Stimulated activated effector memory CD8-positive, alpha-beta T cell treated with anti-CD3 and anti-CD28 coated beads, Interleukin-12 subunit alpha, Interleukin-12 subunit beta, amount 100 ng/mL, for 72 hours (primary cell): ENCODE measurements at regions not wholly inside any gene's neighbourhood (a gene's known extent, or its start where the extent isn't known, plus 50 kb on each side); places are given as distances from the start of the nearest gene placed in this dataset.
"Not testable (repeated sequence)": the region's sequence is repeated elsewhere in the genome, so short reads cannot be mapped to it uniquely, and the experiment has no call there.

Experiments
- ATAC-seq: fragments of 150-1000 bp; cut with Tn5 transposase; 2 replicates; pipeline ENCODE4 v1.10.0; 2021
- DNase-seq, 2 donors: peaks; one replicate each; pipeline ENCODE4 v3.0.0; 2021 to 2022; ENCODE audit warnings: low spot score in 2 of 2
- H3K27ac Mint-ChIP-seq: one replicate; pipeline ENCODE4 v1.8.0; 2022; ENCODE audit warnings: mild to moderate bottlenecking, mixed read lengths
- H3K36me3 Mint-ChIP-seq: one replicate; pipeline ENCODE4 v1.8.0; 2022; ENCODE audit warnings: mild to moderate bottlenecking, mixed read lengths
- H3K4me1 Mint-ChIP-seq: one replicate; pipeline ENCODE4 v1.8.0; 2022; ENCODE audit warnings: mixed read lengths
- H3K4me3 Mint-ChIP-seq: one replicate; pipeline ENCODE4 v1.8.0; 2022; ENCODE audit warnings: mild to moderate bottlenecking, mixed read lengths
- H3K9me3 Mint-ChIP-seq: one replicate; pipeline ENCODE4 v1.8.0; 2022; ENCODE audit warnings: mixed read lengths

DNA sequence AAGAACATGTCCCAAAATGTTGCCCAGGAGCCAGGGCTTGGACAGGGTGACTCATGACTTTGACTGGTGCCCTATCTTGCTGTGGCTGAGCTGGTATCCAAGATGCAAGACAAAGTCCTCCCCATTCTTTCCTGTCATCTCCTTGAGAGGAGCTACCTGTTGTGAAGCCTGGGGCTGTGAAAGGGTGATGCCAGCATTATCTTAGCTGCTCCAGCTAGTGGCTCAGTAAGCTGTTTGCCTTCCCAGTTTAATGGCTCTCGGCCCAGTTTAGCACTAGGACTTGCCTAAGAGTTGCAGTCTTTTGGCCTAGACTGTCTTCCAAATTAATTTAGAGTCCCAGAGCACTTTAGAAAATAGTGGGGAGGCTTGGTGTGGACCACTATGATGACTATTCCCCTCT lies 424.3 kb upstream of the NRG3 start:
- Mint-ChIP-seq H3K4me3 (no peak overlapping the region), H3K36me3 (no peaks in the 10 kb centered on the region), H3K4me1 (no peaks in the 10 kb centered on the region)

DNA sequence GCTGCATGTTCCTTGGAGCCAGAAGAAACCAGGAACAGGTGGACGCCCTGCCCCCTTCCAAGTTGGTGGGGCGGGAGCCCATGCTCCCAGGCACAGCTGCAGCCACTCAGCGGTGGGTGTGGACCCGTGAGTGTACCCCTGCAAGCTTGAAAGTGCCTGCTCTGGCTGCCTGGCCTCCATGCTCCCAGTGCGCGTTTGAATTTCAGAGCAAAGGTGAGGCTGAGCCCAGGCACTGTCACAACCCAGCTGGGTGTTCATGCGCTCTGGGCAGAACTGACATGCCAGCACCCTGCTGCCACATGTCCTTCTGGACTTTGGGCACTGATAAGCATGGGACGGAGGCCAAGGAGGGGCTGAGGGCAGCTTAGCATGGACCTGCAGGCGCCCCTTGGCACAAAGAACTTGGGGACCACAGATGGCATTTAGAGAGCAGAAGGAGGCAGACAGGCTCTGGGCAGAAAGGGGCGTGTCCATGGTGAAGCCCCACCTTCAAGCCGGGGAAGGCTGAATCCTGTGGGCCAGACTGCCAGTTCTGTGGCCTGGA lies 402.0 kb upstream of the NRG3 start:
- Mint-ChIP-seq H3K4me1 (no peaks in the 10 kb centered on the region), H3K27ac (no peak overlapping the region), H3K9me3 (peaks cover 6% of the 10 kb centered on the region), H3K4me3 (no peak overlapping the region), H3K36me3 (no peaks in the 10 kb centered on the region)
- no peak for DNase-seq
- no peak for ATAC-seq

More for the DNA sequence above, 424.3 kb upstream of the NRG3 start:
- no peak for ATAC-seq
- DNase-seq: no peak
- no peaks in the 10 kb centered on the region for H3K9me3 Mint-ChIP-seq
- no peak overlapping the region for H3K27ac Mint-ChIP-seq

- no peak overlapping the region for H3K4me3 Mint-ChIP-seq
- H3K27ac Mint-ChIP-seq: no peak overlapping the region
- no peaks in the 10 kb centered on the region for H3K4me1 Mint-ChIP-seq
- no peaks in the 10 kb centered on the region for H3K36me3 Mint-ChIP-seq
- DNase-seq: no peak
- peaks cover 6% of the 10 kb centered on the region for H3K9me3 Mint-ChIP-seq
- no peak for ATAC-seq
Observed at GRCh38 chr10:81473755-81474154, 401.2 kb upstream of the NRG3 start.

- Mint-ChIP-seq H3K36me3 (no peaks in the 10 kb centered on the region), H3K4me3 (no peak overlapping the region), H3K4me1 (no peaks in the 10 kb centered on the region), H3K9me3 (peaks cover 4% of the 10 kb centered on the region), H3K27ac (no peak overlapping the region)
- no peak for DNase-seq
- ATAC-seq: no peak
Observed at GRCh38 chr10:81479316-81479715, 395.7 kb upstream of the NRG3 start.

DNA sequence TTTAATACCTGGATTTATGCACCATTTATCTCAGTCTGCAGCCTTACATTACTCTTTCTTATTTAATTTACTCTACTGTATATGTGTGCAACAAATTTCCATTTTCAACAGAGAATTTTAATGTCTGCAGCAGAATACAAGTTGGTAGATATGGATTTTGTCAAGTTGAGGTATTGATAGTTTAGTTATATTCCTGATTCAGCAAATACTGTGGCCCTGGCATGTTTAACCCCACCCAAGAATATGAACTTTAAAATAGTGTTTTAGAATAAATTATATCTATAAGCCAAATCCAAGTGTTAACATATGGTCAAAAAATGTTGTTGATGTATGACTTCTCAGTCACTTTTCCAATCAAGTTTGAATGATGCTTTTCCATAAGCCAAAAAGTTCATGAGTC lies 378.4 kb upstream of the NRG3 start:
- Mint-ChIP-seq H3K9me3 (peaks cover 12% of the 10 kb centered on the region), H3K36me3 (no peaks in the 10 kb centered on the region), H3K27ac (no peak overlapping the region), H3K4me1 (no peaks in the 10 kb centered on the region), H3K4me3 (no peak overlapping the region)
- DNase-seq (no peak), ATAC-seq (no peak)

GRCh38 chr10:81498011-81498551 lies 376.9 kb upstream of the NRG3 start:
- no peak for ATAC-seq
- H3K9me3 Mint-ChIP-seq: peaks cover 9% of the 10 kb centered on the region
- DNase-seq: no peak
- no peaks in the 10 kb centered on the region for H3K36me3 Mint-ChIP-seq
- no peak overlapping the region for H3K27ac Mint-ChIP-seq
- no peaks in the 10 kb centered on the region for H3K4me1 Mint-ChIP-seq
- H3K4me3 Mint-ChIP-seq: no peak overlapping the region

- H3K9me3 Mint-ChIP-seq: peaks cover 9% of the 10 kb centered on the region
- ATAC-seq (no peak), DNase-seq (no peak)
- H3K36me3 Mint-ChIP-seq: no peaks in the 10 kb centered on the region
- H3K27ac Mint-ChIP-seq: no peak overlapping the region
- H3K4me3 Mint-ChIP-seq: no peak overlapping the region
- H3K4me1 Mint-ChIP-seq: no peaks in the 10 kb centered on the region
Observed at GRCh38 chr10:81502677-81503359, 372.2 kb upstream of the NRG3 start.

- not testable (repeated sequence) for ATAC-seq, H3K27ac Mint-ChIP-seq, H3K36me3 Mint-ChIP-seq, DNase-seq, H3K4me1 Mint-ChIP-seq, H3K4me3 Mint-ChIP-seq
- peaks cover 15% of the 10 kb centered on the region for H3K9me3 Mint-ChIP-seq
Observed at GRCh38 chr10:81505777-81506176, 369.2 kb upstream of the NRG3 start.

DNA sequence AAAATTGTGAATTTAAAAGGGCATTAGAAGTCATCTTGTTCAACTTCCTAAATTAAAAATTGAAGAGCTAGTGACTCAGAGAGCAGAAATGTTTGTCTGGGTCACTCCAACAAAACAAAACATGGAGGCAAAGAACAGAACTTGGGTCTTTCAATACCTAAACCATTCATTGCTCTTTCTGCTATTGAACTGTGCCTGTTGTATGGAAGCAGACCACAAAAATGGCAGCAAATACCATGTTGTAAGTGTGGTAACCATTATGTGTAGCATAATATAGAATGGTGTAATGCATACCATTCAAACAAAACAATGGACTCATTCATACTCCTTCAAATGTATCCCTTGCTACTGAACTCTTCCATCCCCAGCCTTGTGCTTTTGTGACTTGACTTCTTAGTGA lies 360.2 kb upstream of the NRG3 start:
- no peak overlapping the region for H3K4me3 Mint-ChIP-seq
- peaks cover 10% of the 10 kb centered on the region for H3K9me3 Mint-ChIP-seq
- ATAC-seq (no peak), DNase-seq (no peak)
- no peaks in the 10 kb centered on the region for H3K36me3 Mint-ChIP-seq
- H3K27ac Mint-ChIP-seq: no peak overlapping the region
- no peaks in the 10 kb centered on the region for H3K4me1 Mint-ChIP-seq

DNA sequence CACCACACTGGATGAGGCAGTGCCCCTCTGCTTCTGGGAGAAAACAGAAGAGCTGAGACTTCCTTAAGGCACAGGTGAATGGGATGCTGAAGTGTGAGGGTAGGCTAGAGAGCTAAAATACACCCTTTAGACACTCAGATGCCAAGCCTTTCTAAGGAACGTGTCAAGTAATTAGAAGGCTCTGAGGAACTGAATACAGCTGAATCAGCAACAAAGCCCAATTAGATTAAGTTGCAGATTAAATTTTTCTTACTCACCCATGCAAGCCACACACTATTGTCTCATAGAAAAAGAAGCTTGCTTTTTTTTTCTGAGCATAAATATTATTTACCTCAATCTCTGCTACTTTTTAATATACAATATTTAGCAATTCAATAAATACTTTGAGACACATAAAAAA lies 354.3 kb upstream of the NRG3 start:
- Mint-ChIP-seq H3K4me3 (no peak overlapping the region), H3K36me3 (no peaks in the 10 kb centered on the region), H3K9me3 (peaks cover 7% of the 10 kb centered on the region), H3K27ac (no peak overlapping the region), H3K4me1 (no peaks in the 10 kb centered on the region)
- DNase-seq: no peak
- ATAC-seq: no peak

GRCh38 chr10:81524467-81524866 lies 350.5 kb upstream of the NRG3 start:
- H3K4me1 Mint-ChIP-seq: no peaks in the 10 kb centered on the region
- H3K27ac Mint-ChIP-seq: no peak overlapping the region
- DNase-seq (no peak), ATAC-seq (no peak)
- no peaks in the 10 kb centered on the region for H3K36me3 Mint-ChIP-seq
- H3K9me3 Mint-ChIP-seq: peaks cover 7% of the 10 kb centered on the region
- no peak overlapping the region for H3K4me3 Mint-ChIP-seq

DNA sequence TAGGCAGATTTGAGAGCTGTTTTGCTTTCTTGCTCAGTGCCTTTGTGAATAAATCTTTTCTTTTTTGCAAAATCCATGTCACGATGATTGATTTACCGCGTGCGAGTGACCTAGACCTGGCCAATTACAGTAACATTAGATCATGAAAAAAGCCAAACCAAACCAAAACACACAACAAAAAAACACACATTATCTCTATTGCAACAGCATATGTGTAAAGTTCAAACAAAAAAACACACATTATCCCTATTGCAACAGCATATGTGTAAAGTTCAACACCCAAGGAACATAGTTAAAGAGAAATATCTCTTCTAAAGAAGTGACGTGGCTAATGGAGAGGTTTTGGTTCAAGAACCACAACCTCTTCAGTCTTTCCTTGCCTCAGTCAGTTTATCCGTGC lies 342.6 kb upstream of the NRG3 start:
- H3K27ac Mint-ChIP-seq: no peak overlapping the region
- H3K4me1 Mint-ChIP-seq: no peaks in the 10 kb centered on the region
- H3K4me3 Mint-ChIP-seq: no peak overlapping the region
- peaks cover 13% of the 10 kb centered on the region for H3K9me3 Mint-ChIP-seq
- ATAC-seq: no peak
- H3K36me3 Mint-ChIP-seq: no peaks in the 10 kb centered on the region
- DNase-seq: no peak

DNA sequence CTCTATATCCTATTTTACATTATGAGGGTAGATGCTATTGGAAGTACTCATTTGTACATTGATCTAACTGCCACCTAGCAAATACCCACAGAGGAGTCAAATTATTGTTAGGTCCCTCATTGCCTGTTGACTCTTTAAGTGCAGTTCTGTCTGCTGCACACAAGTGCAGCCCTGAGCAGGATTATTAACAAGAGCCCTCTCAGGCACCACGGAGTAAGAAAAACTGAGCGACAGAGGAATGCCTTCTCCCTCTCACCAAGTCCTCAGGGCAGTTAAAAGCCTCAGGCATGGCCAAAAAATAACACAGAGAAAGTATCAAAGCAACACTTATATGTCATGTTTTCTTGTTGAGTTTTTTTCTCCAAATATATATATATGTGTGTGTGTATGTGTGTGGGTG lies 340.0 kb upstream of the NRG3 start:
- H3K4me3 Mint-ChIP-seq: no peak overlapping the region
- H3K9me3 Mint-ChIP-seq: peaks cover 21% of the 10 kb centered on the region
- H3K4me1 Mint-ChIP-seq: no peaks in the 10 kb centered on the region
- H3K36me3 Mint-ChIP-seq: no peaks in the 10 kb centered on the region
- no peak for DNase-seq
- H3K27ac Mint-ChIP-seq: no peak overlapping the region
- ATAC-seq: no peak

DNA sequence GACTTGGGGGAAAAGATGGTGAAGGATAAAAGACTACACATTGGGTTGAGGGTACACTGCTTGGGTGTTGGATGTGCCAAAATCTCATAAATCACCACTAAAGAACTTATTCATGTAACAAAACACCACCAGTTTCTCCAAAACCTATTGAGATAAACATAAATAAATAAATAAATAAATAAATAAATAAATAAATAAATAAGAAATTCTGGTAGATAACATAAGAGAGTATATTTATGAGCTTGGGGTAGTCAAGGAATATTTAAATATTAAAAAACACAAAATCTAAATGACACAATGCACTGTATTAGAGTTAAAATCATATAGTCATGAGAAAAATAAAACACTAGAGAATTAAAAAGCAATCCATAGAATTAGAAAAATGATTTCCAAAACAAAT lies 333.5 kb upstream of the NRG3 start:
- no peak for DNase-seq
- Mint-ChIP-seq H3K9me3 (peaks cover 16% of the 10 kb centered on the region), H3K36me3 (no peaks in the 10 kb centered on the region), H3K4me1 (no peaks in the 10 kb centered on the region), H3K4me3 (no peak overlapping the region), H3K27ac (no peak overlapping the region)
- ATAC-seq: no peak

DNA sequence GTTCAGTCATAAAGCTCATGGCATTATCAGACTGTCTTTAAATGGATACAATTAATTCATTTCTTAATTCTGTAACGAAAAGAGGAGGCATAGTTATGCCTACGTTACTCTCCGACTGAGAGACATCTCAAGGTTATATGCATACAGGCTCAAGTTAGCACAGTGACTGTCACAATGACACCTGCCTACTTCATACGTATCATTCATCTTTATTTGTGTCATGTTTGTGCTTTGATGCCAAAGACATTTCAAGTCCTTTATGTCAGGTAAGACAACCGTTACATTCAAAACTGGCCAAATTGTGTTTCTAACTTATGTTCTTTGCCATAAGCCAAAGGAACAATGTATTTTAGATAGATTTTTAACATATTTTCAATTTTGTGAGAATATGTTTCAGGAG lies 328.8 kb upstream of the NRG3 start:
- Mint-ChIP-seq H3K27ac (no peak overlapping the region), H3K36me3 (no peaks in the 10 kb centered on the region), H3K4me1 (no peaks in the 10 kb centered on the region), H3K4me3 (no peak overlapping the region), H3K9me3 (peaks cover 20% of the 10 kb centered on the region)
- no peak for ATAC-seq
- no peak for DNase-seq

- Mint-ChIP-seq H3K27ac (no peak overlapping the region), H3K4me3 (no peak overlapping the region), H3K9me3 (peaks cover 25% of the 10 kb centered on the region), H3K36me3 (no peaks in the 10 kb centered on the region), H3K4me1 (no peaks in the 10 kb centered on the region)
- ATAC-seq (no peak), DNase-seq (no peak)
Observed at GRCh38 chr10:81548160-81548559, 326.8 kb upstream of the NRG3 start.
